GM18858 (cell line): ENCODE measurements at regions not wholly inside any gene's neighbourhood (a gene's known extent, or its start where the extent isn't known, plus 50 kb on each side); places are given as distances from the start of the nearest gene placed in this dataset.
"Not testable (repeated sequence)": the region's sequence is repeated elsewhere in the genome, so short reads cannot be mapped to it uniquely, and the experiment has no call there.

Experiments
- ATAC-seq: cut with Tn5 transposase; IDR thresholded peaks from one replicate; pipeline ENCODE4 v1.9.1; 2021; ENCODE audit not compliant: unreplicated experiment

GRCh38 chr14:56027421-56027820, 90.8 kb upstream of the PELI2 start:
- no peak for ATAC-seq

GRCh38 chr14:56027916-56028712, 90.1 kb upstream of the PELI2 start:
- ATAC-seq: no peak

- no peak for ATAC-seq
These were observed 81.9 kb upstream of the PELI2 start for GRCh38 chr14:56036353-56036752.

DNA sequence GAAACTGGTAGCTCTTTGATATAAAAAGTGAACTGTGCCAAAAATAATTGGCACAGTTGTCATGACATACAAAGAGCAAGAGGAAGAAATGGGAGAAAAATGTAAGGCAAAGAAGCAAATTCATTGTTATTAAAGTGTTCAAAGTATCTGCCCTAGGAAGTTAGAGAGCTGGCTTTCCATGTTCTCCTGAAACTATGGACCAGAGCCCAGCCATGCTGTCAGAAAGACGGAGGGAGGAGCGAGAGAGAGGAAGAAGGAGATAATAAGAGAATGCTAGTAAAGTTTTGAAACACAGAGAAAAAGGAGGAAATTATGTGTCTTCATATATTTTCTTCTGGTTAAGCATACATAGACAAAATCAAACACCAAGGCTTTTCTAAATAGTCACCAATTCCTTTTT, 78.1 kb upstream of the PELI2 start:
- ATAC-seq: no peak

- ATAC-seq: no peak
These were observed 74.0 kb upstream of the PELI2 start for GRCh38 chr14:56044196-56044595.

DNA sequence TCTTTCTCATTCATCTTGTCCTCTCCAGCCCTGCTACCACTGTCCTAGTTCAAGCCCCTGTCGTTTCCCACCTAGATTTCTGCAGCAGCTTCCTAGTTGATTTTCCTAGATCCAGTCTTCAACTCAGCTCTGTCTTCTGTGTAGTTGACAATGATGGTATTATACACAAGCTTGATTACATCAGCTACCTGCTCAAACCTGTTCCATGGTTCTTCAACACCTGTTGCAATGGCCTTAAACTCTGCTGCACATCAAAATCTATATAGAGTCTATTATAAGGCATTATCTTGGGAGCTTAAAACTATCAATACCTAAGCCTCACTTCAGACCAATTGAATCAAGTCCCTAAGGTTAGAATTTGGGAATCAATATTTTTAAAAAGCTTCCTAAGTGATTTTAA, 71.7 kb upstream of the PELI2 start:
- ATAC-seq: no peak

DNA sequence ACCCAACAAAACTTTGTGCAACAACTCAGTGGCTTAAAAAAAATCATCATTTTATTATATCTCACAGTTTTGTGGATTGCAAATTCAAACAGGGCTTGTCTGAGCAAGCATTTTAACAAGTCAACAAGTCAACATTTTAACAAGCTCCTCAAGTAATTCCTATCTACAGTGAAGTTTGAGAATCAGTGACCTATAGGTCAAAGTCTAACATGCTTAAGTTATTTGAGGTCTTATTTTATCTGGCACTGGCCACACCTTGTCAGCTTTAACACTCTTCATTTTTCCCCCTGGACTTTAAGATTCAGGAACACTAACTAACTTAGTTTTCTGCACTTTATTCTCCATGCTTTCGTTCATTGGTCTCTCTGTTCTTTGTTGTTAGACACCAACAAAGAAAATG, 71.2 kb upstream of the PELI2 start:
- no peak for ATAC-seq

GRCh38 chr14:56049536-56049935, 68.7 kb upstream of the PELI2 start:
- no peak for ATAC-seq

DNA sequence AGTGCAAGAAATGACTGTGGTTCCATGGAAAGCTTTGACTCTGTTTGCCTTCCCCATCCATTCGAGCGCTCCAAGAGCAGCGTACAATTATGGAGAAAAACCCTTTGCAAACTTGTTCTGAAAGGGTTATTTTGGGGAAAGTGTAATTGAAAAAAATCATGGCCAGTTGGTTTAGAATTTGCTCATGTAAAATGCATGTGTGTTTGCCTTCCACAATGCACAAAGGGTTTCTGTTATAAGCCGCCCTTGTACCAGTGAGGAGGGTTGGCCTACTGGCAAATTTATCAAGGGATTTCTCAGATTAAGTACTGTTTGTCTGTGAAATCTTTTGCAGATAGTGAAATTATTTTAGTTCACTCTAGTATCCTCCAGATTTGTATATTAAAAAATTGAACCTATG, 62.7 kb upstream of the PELI2 start:
- no peak for ATAC-seq

- ATAC-seq: no peak
These were observed 62.2 kb upstream of the PELI2 start for GRCh38 chr14:56056031-56056430.

GRCh38 chr14:56057071-56057741, 61.0 kb upstream of the PELI2 start:
- no peak for ATAC-seq

DNA sequence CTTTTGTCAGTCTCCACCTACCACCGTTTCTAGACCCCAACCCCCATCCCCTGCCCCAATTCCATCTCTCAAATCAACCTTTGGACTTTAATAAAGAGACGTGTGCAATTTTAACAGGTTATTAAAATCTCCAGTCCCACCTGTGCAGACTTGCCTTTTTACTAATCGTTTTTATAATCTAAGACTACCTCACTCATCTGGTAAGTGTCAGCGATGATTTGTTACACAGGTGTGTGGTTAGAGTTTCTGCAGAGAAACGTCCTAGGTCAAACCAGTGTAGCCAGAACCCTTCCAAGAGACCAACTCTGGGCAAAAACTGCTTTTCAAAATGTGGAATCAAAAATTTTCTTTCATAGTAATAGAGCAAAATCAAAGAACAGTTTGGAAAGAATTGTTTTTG, 60.4 kb upstream of the PELI2 start:
- ATAC-seq: no peak

DNA sequence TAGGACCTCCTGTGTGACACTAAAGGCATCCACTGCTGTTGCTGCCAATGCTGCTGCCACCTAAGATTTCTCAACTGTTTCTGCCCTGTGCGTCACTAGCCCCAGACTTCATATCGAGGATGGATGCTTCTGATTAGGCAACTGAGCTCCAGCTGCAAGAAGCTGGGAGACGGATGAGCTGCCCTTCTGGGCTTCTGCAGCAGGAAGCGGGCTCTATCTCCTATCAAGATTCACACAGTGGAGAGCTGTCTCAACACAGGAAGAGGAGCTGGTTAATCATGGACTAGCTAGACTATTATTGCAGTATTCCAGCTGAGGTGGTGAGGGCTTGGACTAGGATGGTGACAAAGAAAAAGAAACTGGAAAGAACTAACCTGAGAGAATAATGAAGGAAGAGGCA, 59.2 kb upstream of the PELI2 start:
- ATAC-seq: no peak

- ATAC-seq: no peak
These were observed 57.2 kb upstream of the PELI2 start for GRCh38 chr14:56061051-56061450.

DNA sequence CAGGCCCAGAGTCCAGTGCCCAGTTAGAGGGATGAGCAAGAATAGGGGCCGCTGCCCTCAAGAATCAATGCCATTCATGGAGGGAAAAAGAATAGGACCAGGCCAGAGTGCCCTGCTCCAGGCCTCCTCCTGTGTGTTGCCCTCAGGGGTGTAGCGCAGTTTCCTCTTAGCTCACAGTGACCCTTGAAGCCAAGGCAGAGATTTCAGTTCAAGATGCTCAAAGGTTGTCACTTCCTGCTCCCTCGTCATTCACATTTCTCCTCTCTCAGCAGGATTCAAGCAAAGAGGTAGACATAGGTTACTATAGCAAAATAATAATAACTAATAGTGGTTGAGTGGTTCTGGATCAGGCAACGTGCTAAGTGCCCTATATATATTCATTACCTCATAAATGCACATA, 55.1 kb upstream of the PELI2 start:
- no peak for ATAC-seq

DNA sequence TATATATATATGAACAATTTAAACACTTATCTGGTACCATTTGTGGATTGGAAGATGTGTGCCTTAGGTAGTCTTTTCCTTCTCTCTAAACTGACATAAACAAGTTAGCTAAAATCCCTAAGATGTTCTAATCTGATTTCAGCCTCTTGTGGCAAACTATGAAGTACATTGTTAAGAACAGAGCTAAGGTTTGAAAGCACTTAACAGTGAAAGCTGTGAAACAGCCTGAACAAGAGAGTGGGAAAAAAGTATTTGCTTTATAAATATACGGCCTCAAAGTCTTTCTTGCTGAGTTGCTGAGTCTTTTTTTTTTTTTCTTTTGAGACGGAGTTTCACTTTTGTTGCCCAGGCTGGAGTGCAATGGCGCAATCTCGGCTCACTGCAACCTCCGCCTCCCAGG, 53.7 kb upstream of the PELI2 start:
- no peak for ATAC-seq

GRCh38 chr14:56065199-56065598, 53.0 kb upstream of the PELI2 start:
- not testable (repeated sequence) for ATAC-seq

DNA sequence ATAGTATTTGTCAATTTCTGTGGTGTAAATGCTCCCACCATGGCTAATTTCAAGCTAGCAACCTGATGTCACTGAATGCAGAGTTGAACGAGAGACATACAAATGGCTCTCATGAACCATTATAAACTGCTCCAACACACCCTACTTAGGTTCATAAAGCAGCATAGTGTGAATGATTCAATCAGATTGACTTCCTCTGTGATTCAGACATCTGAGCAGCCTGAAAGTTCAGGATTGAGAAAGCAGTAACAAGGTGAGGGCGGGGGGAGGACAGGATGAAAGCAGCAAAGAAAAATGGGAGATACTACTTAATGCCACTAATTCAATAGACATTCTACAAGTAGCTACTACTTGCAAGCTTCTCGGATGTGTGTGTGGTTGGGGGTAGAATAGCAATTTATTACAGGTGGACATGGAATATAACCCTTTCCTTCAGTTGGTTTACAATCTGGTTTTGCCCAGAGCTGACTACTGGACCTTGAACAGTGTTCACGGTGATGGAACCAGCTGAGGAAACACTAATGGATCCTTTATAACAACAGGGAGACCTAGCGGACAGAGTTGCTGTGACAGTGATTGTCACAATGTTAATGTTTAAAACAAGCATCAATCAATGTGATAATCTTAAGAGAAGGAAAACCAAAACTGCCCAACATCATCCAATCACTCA, 52.5 kb upstream of the PELI2 start:
- ATAC-seq: no peak
